Liver (tissue), 3 donors: ENCODE measurements at regions not wholly inside any gene's neighbourhood (a gene's known extent, or its start where the extent isn't known, plus 50 kb on each side); places are given as distances from the start of the nearest gene placed in this dataset.

Experiments
- EGR1 ChIP-seq, 2 donors: IDR thresholded peaks; 2 replicates each; pipeline ENCODE4 v1.6.1; 2016 to 2018; ENCODE audit warnings: antibody characterized with exemption in 2 of 2, low read depth in 2 of 2
- GABPA ChIP-seq, 2 donors: IDR thresholded peaks in 1 of 2; conservative IDR thresholded peaks in 1 of 2; 2 replicates each; pipeline ENCODE4 v1.6.1; 2016; ENCODE audit warnings: antibody characterized with exemption in 2 of 2, mild to moderate bottlenecking in 1 of 2, moderate library complexity in 1 of 2
- JUND ChIP-seq, 2 donors: IDR thresholded peaks; 2 replicates each; pipeline ENCODE4 v1.6.1; 2016; ENCODE audit warnings: antibody characterized with exemption in 2 of 2
- MAX ChIP-seq: IDR thresholded peaks from 2 replicates; pipeline ENCODE4 v1.6.1; 2016; ENCODE audit warnings: antibody characterized with exemption
- NR2F2 ChIP-seq: IDR thresholded peaks from 2 replicates; pipeline ENCODE4 v1.6.1; 2016; ENCODE audit warnings: antibody characterized with exemption
- RAD21 ChIP-seq, 2 donors: IDR thresholded peaks; 2 replicates each; pipeline ENCODE4 v1.6.1; 2016; ENCODE audit warnings: antibody characterized with exemption in 2 of 2, mild to moderate bottlenecking in 2 of 2
- SP1 ChIP-seq: IDR thresholded peaks from 2 replicates; pipeline ENCODE4 v1.6.1; 2018; ENCODE audit warnings: antibody characterized with exemption, mild to moderate bottlenecking
- TAF1 ChIP-seq: conservative IDR thresholded peaks from 2 replicates; pipeline ENCODE4 v1.6.1; 2016; ENCODE audit warnings: antibody characterized with exemption, mild to moderate bottlenecking
- YY1 ChIP-seq: IDR thresholded peaks from 2 replicates; pipeline ENCODE4 v1.6.1; 2016; ENCODE audit warnings: antibody characterized with exemption, mild to moderate bottlenecking
- ZBTB33 ChIP-seq: IDR thresholded peaks from 2 replicates; pipeline ENCODE4 v1.6.1; 2016; ENCODE audit warnings: antibody characterized with exemption
- TF ChIP-seq, protein P1 (sequence below): fragments of 150-350 bp; IDR thresholded peaks from 2 replicates; pipeline ENCODE4 v1.5.1; 2017; ENCODE audit warnings: improper control_type of control experiment, low read depth, low read length; ENCODE audit not compliant: missing input control
- TF ChIP-seq, protein P2 (sequence below): IDR thresholded peaks from 2 replicates; pipeline ENCODE4 v1.6.1; 2016; ENCODE audit warnings: antibody characterized with exemption, mild to moderate bottlenecking
- TF ChIP-seq, protein P3 (sequence below): IDR thresholded peaks from 2 replicates; pipeline ENCODE4 v1.6.1; 2016; ENCODE audit warnings: antibody characterized with exemption
- donor health status: healthy.
- donor health status: healthy.

DNA sequence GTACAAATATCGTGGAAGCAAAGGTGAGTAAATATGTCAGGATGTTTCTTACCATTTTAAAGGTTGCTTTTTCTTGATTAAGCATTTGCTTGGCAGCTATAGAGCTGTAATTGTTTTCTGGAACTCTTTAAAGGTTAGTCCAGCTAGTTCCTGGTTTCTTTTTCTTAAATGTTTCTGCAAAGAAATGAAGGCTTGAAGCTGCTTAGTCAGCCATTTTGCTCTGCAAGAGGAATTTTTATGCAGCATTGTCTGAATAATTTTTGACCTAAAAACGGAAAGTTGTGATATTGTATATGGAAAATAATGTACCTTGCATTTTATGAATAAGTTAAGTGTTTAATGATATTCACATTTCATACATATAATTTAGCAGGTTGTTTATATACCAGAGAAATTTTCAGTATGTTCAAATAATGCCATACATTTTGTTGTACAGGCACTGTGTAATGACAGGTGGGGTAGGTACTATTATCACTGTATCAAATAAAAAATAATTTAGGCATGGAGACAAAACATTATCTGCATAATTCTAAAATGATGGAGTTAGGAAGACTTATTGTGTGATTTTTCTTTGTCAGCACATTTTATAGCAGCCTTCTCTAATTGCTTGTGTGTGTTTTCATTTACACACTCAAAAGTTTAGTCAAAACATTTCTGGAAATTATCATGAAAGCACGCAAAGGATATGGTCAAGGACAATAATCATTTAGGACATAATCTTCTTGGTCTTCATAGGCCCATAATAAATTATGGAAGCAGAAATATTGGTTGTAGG is 624.4 kb downstream of the NCAM2 start:
- TF ChIP-seq GABPA (IDR thresholded peaks at IDR 0.05 in 1 of 2, conservative IDR thresholded peaks at IDR 0.05 in 1 of 2), result no peak
- TF ChIP-seq SP1, result no peak
- TF ChIP-seq, protein P1, sequence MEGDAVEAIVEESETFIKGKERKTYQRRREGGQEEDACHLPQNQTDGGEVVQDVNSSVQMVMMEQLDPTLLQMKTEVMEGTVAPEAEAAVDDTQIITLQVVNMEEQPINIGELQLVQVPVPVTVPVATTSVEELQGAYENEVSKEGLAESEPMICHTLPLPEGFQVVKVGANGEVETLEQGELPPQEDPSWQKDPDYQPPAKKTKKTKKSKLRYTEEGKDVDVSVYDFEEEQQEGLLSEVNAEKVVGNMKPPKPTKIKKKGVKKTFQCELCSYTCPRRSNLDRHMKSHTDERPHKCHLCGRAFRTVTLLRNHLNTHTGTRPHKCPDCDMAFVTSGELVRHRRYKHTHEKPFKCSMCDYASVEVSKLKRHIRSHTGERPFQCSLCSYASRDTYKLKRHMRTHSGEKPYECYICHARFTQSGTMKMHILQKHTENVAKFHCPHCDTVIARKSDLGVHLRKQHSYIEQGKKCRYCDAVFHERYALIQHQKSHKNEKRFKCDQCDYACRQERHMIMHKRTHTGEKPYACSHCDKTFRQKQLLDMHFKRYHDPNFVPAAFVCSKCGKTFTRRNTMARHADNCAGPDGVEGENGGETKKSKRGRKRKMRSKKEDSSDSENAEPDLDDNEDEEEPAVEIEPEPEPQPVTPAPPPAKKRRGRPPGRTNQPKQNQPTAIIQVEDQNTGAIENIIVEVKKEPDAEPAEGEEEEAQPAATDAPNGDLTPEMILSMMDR, result no peak
- no peak for TF ChIP-seq MAX
- TF ChIP-seq RAD21 (IDR thresholded peaks at IDR 0.05), result no peak
- TF ChIP-seq, protein P2, sequence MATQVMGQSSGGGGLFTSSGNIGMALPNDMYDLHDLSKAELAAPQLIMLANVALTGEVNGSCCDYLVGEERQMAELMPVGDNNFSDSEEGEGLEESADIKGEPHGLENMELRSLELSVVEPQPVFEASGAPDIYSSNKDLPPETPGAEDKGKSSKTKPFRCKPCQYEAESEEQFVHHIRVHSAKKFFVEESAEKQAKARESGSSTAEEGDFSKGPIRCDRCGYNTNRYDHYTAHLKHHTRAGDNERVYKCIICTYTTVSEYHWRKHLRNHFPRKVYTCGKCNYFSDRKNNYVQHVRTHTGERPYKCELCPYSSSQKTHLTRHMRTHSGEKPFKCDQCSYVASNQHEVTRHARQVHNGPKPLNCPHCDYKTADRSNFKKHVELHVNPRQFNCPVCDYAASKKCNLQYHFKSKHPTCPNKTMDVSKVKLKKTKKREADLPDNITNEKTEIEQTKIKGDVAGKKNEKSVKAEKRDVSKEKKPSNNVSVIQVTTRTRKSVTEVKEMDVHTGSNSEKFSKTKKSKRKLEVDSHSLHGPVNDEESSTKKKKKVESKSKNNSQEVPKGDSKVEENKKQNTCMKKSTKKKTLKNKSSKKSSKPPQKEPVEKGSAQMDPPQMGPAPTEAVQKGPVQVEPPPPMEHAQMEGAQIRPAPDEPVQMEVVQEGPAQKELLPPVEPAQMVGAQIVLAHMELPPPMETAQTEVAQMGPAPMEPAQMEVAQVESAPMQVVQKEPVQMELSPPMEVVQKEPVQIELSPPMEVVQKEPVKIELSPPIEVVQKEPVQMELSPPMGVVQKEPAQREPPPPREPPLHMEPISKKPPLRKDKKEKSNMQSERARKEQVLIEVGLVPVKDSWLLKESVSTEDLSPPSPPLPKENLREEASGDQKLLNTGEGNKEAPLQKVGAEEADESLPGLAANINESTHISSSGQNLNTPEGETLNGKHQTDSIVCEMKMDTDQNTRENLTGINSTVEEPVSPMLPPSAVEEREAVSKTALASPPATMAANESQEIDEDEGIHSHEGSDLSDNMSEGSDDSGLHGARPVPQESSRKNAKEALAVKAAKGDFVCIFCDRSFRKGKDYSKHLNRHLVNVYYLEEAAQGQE, result no peak
- no peak for TF ChIP-seq EGR1 (IDR thresholded peaks at IDR 0.05; ENCODE audit: low read depth in 2 of 2)
- no peak for TF ChIP-seq ZBTB33
- no peak for TF ChIP-seq TAF1
- TF ChIP-seq NR2F2, result no peak
- TF ChIP-seq YY1, result no peak
- TF ChIP-seq, protein P3, sequence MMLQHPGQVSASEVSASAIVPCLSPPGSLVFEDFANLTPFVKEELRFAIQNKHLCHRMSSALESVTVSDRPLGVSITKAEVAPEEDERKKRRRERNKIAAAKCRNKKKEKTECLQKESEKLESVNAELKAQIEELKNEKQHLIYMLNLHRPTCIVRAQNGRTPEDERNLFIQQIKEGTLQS, result no peak
- no peak for TF ChIP-seq JUND (IDR thresholded peaks at IDR 0.05)
